ENCODE measurements at regions not wholly inside any gene's neighbourhood (a gene's known extent, or its start where the extent isn't known, plus 50 kb on each side); places are given as distances from the start of the nearest gene placed in this dataset.

DNA sequence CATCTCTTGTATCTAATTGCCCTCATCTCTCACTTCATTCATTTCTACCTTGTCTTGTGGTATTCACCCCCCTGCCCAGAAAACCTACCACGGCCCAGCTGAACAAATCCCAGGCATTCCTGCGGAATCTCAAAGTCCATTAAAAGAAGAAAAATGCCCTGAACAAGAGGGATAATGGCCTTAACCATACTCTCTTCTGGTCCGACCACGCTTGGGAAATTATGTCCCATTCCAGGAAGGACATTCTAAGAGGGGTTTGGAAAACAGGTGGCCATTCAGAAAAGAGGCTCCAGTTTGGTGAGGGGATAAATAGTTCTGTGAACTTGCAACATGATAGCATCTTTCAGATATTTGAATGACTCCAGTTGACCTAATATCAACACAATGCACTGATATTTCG is 349.9 kb upstream of the ZNF521 start:
- Mint-ChIP-seq H3K4me3 (no peak overlapping the region), H3K9me3 (no peaks in the 10 kb centered on the region), H3K27ac (ENCODE audit: unreplicated experiment) (no peak overlapping the region), H3K36me3 (ENCODE audit: low read depth) (no peaks in the 10 kb centered on the region), H3K27me3 (ENCODE audit: low read depth) (peaks cover 35% of the 10 kb centered on the region), H3K4me1 (peaks cover 39% of the 10 kb centered on the region)
- TF ChIP-seq, protein P1, sequence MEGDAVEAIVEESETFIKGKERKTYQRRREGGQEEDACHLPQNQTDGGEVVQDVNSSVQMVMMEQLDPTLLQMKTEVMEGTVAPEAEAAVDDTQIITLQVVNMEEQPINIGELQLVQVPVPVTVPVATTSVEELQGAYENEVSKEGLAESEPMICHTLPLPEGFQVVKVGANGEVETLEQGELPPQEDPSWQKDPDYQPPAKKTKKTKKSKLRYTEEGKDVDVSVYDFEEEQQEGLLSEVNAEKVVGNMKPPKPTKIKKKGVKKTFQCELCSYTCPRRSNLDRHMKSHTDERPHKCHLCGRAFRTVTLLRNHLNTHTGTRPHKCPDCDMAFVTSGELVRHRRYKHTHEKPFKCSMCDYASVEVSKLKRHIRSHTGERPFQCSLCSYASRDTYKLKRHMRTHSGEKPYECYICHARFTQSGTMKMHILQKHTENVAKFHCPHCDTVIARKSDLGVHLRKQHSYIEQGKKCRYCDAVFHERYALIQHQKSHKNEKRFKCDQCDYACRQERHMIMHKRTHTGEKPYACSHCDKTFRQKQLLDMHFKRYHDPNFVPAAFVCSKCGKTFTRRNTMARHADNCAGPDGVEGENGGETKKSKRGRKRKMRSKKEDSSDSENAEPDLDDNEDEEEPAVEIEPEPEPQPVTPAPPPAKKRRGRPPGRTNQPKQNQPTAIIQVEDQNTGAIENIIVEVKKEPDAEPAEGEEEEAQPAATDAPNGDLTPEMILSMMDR (conservative IDR thresholded peaks at IDR 0.05), result no peak
- no peak for DNase-seq (ENCODE audit: low read depth, low spot score)

DNA sequence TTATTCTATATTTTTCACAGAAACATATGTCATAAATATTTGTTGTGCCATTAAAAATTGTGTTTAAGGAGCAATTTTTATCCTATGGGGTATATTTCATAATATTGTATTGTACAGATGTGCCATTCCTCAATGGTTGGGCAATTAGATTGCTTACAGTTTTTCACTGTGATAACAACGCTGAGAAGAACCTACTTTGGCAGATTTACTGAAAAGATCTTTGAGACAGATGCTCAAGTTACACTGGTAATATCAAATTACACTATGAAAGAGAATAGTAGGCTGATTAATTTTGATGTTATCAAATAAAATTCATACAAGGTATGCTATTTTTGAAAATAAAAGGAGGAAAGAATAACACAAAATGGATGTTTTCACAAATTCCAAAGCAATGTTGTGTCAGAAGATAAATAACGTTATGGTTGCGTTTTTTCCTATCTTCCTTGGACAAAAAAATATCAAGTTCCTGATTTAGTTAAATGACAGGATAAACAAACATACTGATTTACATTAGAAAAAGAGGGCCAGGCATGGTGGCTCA is 335.1 kb upstream of the ZNF521 start:
- no peak overlapping the region for H3K4me3 Mint-ChIP-seq
- H3K36me3 Mint-ChIP-seq (ENCODE audit: low read depth), result no peaks in the 10 kb centered on the region
- H3K9me3 Mint-ChIP-seq, result peaks cover 2% of the 10 kb centered on the region
- no peaks in the 10 kb centered on the region for H3K27me3 Mint-ChIP-seq (ENCODE audit: low read depth)
- H3K4me1 Mint-ChIP-seq, result no peaks in the 10 kb centered on the region
- H3K27ac Mint-ChIP-seq (ENCODE audit: unreplicated experiment), result no peak overlapping the region
- no peak for DNase-seq (ENCODE audit: low read depth, low spot score)
- TF ChIP-seq, protein P1 (conservative IDR thresholded peaks at IDR 0.05), result no peak

DNA sequence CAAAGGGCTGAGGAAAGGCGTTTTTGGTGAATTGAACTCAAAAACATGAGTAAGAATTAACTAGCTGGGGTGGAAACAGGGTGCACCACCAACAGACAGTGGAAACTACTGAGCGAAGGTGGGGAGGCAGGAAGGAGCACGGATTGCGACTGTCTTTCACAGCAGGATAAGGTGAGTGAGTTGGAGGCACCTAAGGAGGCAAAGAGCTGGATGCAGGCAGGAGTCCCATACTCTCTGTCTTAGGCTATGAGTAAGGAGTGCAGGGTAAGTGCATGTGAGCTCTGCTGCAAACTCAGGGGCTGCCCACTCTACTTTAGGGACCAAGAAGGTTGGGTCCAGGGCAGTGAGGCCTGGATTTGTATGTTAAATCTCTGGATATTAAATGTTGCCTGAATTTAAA is 333.1 kb upstream of the ZNF521 start:
- H3K9me3 Mint-ChIP-seq, result peaks cover 4% of the 10 kb centered on the region
- H3K36me3 Mint-ChIP-seq (ENCODE audit: low read depth), result no peaks in the 10 kb centered on the region
- DNase-seq (ENCODE audit: low read depth, low spot score), result no peak
- H3K4me1 Mint-ChIP-seq, result peaks cover under 1% of the 10 kb centered on the region
- H3K27ac Mint-ChIP-seq (ENCODE audit: unreplicated experiment), result no peak overlapping the region
- TF ChIP-seq, protein P1 (conservative IDR thresholded peaks at IDR 0.05), result no peak
- no peaks in the 10 kb centered on the region for H3K27me3 Mint-ChIP-seq (ENCODE audit: low read depth)
- no peak overlapping the region for H3K4me3 Mint-ChIP-seq

GRCh38 chr18:25679491-25679890 is 327.5 kb upstream of the ZNF521 start:
- Mint-ChIP-seq H3K4me3 (no peak overlapping the region), H3K36me3 (ENCODE audit: low read depth) (no peaks in the 10 kb centered on the region), H3K9me3 (peaks cover 6% of the 10 kb centered on the region), H3K27ac (ENCODE audit: unreplicated experiment) (no peak overlapping the region), H3K27me3 (ENCODE audit: low read depth) (no peaks in the 10 kb centered on the region), H3K4me1 (peaks cover 37% of the 10 kb centered on the region)
- no peak for DNase-seq (ENCODE audit: low read depth, low spot score)
- TF ChIP-seq, protein P1 (conservative IDR thresholded peaks at IDR 0.05), result no peak

DNA sequence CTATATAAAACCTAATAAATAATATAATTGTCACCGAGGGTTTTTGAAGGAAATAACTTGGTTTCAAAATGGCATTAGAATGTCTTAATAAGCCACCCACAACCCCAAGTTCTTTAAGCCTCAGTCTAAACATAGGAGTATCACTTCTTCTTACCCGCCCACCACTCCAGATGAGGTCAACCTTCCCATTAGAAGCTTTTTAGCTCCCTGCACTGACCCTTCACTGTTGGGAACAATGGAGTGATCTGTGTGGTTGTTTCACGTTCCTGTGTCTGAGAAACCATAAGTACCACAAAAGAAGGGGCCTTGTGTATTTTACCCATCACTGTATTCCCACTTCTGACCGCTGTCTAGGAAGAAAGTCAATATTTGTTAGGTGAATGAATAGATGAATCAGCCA is 326.3 kb upstream of the ZNF521 start:
- Mint-ChIP-seq H3K36me3 (ENCODE audit: low read depth) (no peaks in the 10 kb centered on the region), H3K27ac (ENCODE audit: unreplicated experiment) (no peak overlapping the region), H3K27me3 (ENCODE audit: low read depth) (no peaks in the 10 kb centered on the region), H3K9me3 (peaks cover 6% of the 10 kb centered on the region), H3K4me1 (peaks cover 37% of the 10 kb centered on the region), H3K4me3 (no peak overlapping the region)
- no peak for DNase-seq (ENCODE audit: low read depth, low spot score)
- TF ChIP-seq, protein P1 (conservative IDR thresholded peaks at IDR 0.05), result no peak
